Loucy (cell line): ENCODE measurements at regions not wholly inside any gene's neighbourhood (a gene's known extent, or its start where the extent isn't known, plus 50 kb on each side); places are given as distances from the start of the nearest gene placed in this dataset.

Experiments
- H2AFZ ChIP-seq: fragments of 200-600 bp; sonication (generic); 2 replicates; pipeline ENCODE4 v1.6.0; 2016; ENCODE audit warnings: antibody characterized with exemption, mild to moderate bottlenecking, low read length, moderate library complexity
- H3F3A ChIP-seq: fragments of 200-600 bp; 2 replicates; pipeline ENCODE4 v1.6.0; 2016; ENCODE audit warnings: antibody characterized with exemption, low read depth, mild to moderate bottlenecking
- H3K27me3 ChIP-seq: fragments of 200-600 bp; sonication (generic); 2 replicates; pipeline ENCODE4 v1.6.1; 2014; ENCODE audit warnings: low read length, mild to moderate bottlenecking; ENCODE audit not compliant: insufficient read depth, poor library complexity, severe bottlenecking
- H3K36me3 ChIP-seq: fragments of 200-600 bp; sonication (generic); 2 replicates; pipeline ENCODE4 v1.6.1; 2016; ENCODE audit warnings: low read length; ENCODE audit not compliant: insufficient read depth
- H3K4me1 ChIP-seq: fragments of 200-600 bp; sonication (generic); 2 replicates; pipeline ENCODE4 v1.5.1; 2014; ENCODE audit warnings: low read length, mild to moderate bottlenecking; ENCODE audit not compliant: insufficient read depth, poor library complexity, severe bottlenecking
- H3K4me2 ChIP-seq: fragments of 200-600 bp; sonication (generic); 2 replicates; pipeline ENCODE4 v1.6.0; 2014; ENCODE audit warnings: antibody characterized with exemption, low read length, low read depth, mild to moderate bottlenecking; ENCODE audit not compliant: poor library complexity, severe bottlenecking
- H3K4me3 ChIP-seq: fragments of 200-600 bp; sonication (generic); 2 replicates; pipeline ENCODE4 v1.5.1; 2014; ENCODE audit warnings: low read length, mild to moderate bottlenecking, mixed read lengths; ENCODE audit not compliant: poor library complexity, severe bottlenecking
- H3K79me2 ChIP-seq: fragments of 200-600 bp; sonication (generic); 2 replicates; pipeline ENCODE4 v1.6.1; 2014; ENCODE audit warnings: low read length; ENCODE audit not compliant: insufficient read depth
- H3K9ac ChIP-seq: fragments of 200-600 bp; sonication (generic); 2 replicates; pipeline ENCODE4 v1.6.0; 2014; ENCODE audit warnings: mild to moderate bottlenecking, low read depth, low read length, moderate library complexity; ENCODE audit not compliant: poor library complexity, severe bottlenecking
- H3K9me2 ChIP-seq: fragments of 200-600 bp; sonication (generic); replicated peaks from 2 replicates; pipeline ENCODE4 v1.6.1; 2016; ENCODE audit warnings: low read depth, low read length, mixed read lengths
- H3K9me3 ChIP-seq: fragments of 200-600 bp; sonication (generic); 2 replicates; pipeline ENCODE4 v1.6.1; 2014; ENCODE audit warnings: mild to moderate bottlenecking, antibody characterized with exemption, low read length, low read depth; ENCODE audit not compliant: insufficient read depth
- H4K20me1 ChIP-seq: fragments of 200-600 bp; sonication (generic); 2 replicates; pipeline ENCODE4 v1.6.0; 2014; ENCODE audit warnings: antibody characterized with exemption, low read length, mild to moderate bottlenecking; ENCODE audit not compliant: insufficient read depth, poor library complexity, severe bottlenecking
- EZH2phosphoT487 ChIP-seq: fragments of 200-600 bp; IDR thresholded peaks from 2 replicates; pipeline ENCODE4 v1.6.1; 2018; ENCODE audit warnings: antibody characterized with exemption, mild to moderate bottlenecking, moderate library complexity, borderline replicate concordance
- TF ChIP-seq, protein P1 (sequence below): fragments of 200-600 bp; sonication (generic); conservative IDR thresholded peaks from 2 replicates; pipeline ENCODE4 v1.5.1; 2014; ENCODE audit warnings: mild to moderate bottlenecking, antibody characterized with exemption, low read length

DNA sequence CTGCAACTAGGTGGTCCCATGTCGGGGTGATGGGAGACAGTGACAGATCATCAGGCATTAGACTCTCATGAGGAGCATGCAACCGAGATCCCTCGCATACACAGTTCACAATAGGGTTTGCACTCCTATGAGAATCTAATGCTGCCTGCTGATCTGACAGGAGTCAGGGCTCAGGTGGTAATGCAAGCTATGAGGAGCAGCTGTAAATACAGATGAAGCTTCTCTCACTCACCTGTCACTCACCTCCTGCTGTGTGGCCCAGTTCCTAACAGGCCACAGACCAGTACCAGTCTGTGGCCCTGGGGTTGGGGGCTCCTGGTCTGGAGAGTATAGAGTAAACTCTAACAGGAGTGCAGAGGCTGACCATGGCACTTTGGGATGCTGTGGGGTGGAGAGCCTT is 209.2 kb downstream of the DLEU7 start:
- Histone ChIP-seq H3K27me3 (no peaks in the 10 kb centered on the region), H3K36me3 (no peaks in the 10 kb centered on the region), H3K4me2 (no peak overlapping the region), H3K9me3 (no peaks in the 10 kb centered on the region), H4K20me1 (no peaks in the 10 kb centered on the region), H3K79me2 (no peaks in the 10 kb centered on the region), H3K9me2 (no peaks in the 10 kb centered on the region), H3K9ac (no peak overlapping the region), H3K4me3 (no peak overlapping the region), H3F3A (no peaks in the 10 kb centered on the region), H3K4me1 (no peaks in the 10 kb centered on the region), H2AFZ (no peak overlapping the region)
- no peak for TF ChIP-seq EZH2phosphoT487

DNA sequence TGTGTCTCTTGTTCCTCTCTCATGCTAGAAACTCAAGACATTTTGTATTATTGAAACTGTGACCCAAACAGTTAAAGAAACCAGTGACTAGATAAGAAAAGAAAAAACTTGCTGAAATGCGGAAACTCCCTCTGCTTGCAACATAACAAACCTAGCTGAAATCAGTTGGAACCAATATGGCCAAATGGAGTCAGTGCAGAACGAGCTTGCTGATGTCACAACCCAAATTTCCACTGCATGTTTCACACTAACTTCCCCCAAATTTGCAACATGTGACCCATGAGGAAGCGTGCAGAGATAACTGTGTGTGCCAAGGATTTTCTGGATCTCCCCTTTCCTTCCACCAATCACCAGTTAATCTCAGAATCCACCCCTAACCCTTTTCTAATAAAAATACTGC is 208.0 kb downstream of the DLEU7 start:
- H3K9me3 ChIP-seq, result no peaks in the 10 kb centered on the region
- no peaks in the 10 kb centered on the region for H3F3A ChIP-seq
- H3K36me3 ChIP-seq, result no peaks in the 10 kb centered on the region
- H2AFZ ChIP-seq, result no peak overlapping the region
- TF ChIP-seq, protein P1, sequence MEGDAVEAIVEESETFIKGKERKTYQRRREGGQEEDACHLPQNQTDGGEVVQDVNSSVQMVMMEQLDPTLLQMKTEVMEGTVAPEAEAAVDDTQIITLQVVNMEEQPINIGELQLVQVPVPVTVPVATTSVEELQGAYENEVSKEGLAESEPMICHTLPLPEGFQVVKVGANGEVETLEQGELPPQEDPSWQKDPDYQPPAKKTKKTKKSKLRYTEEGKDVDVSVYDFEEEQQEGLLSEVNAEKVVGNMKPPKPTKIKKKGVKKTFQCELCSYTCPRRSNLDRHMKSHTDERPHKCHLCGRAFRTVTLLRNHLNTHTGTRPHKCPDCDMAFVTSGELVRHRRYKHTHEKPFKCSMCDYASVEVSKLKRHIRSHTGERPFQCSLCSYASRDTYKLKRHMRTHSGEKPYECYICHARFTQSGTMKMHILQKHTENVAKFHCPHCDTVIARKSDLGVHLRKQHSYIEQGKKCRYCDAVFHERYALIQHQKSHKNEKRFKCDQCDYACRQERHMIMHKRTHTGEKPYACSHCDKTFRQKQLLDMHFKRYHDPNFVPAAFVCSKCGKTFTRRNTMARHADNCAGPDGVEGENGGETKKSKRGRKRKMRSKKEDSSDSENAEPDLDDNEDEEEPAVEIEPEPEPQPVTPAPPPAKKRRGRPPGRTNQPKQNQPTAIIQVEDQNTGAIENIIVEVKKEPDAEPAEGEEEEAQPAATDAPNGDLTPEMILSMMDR, result no peak
- H3K9me2 ChIP-seq, result no peaks in the 10 kb centered on the region
- H3K4me3 ChIP-seq, result no peak overlapping the region
- no peaks in the 10 kb centered on the region for H3K27me3 ChIP-seq
- no peak overlapping the region for H3K4me2 ChIP-seq
- H3K79me2 ChIP-seq, result no peaks in the 10 kb centered on the region
- no peaks in the 10 kb centered on the region for H4K20me1 ChIP-seq
- H3K4me1 ChIP-seq, result no peaks in the 10 kb centered on the region
- H3K9ac ChIP-seq, result no peak overlapping the region

DNA sequence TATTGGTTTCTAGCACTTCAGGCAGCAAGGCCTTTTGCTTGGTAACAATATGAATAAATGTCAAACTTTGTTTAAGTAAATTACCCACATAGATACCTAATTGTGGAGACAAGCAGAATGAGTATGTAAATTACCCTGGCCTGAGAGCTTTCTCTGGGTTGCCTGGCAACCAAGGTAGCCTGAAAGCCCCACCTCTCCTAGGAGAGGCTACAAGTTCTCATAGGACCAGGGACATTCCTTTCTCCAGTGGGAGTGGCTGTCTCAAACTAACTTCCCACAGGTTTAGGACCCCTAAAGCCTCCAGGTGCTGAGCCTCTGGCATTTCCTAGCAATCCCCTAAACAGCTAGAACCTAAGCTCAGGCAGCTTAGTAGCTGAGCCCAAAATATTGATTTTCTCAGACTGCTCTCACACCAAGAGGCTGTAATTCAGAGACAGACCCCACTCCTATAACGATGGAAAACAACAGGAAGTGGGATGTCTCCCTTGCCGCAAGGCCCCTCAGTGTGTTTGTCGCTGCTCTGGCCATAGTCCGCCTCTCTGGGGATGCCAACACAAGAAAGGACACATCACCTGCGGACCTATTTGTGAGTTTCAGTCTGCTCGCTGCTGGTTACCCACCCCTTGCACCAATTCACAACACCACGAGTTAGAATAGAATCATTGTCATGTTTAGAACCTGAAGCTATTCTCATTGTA is 207.3 kb downstream of the DLEU7 start:
- Histone ChIP-seq H3K79me2 (no peaks in the 10 kb centered on the region), H3K27me3 (no peaks in the 10 kb centered on the region), H3K9me3 (no peaks in the 10 kb centered on the region), H3K9ac (no peak overlapping the region), H3K4me1 (no peaks in the 10 kb centered on the region), H4K20me1 (no peaks in the 10 kb centered on the region), H3K36me3 (no peaks in the 10 kb centered on the region), H3K4me3 (no peak overlapping the region), H3K4me2 (no peak overlapping the region), H3F3A (no peaks in the 10 kb centered on the region), H3K9me2 (no peaks in the 10 kb centered on the region), H2AFZ (no peak overlapping the region)
- TF ChIP-seq, protein P1, result no peak
- no peak for TF ChIP-seq EZH2phosphoT487

DNA sequence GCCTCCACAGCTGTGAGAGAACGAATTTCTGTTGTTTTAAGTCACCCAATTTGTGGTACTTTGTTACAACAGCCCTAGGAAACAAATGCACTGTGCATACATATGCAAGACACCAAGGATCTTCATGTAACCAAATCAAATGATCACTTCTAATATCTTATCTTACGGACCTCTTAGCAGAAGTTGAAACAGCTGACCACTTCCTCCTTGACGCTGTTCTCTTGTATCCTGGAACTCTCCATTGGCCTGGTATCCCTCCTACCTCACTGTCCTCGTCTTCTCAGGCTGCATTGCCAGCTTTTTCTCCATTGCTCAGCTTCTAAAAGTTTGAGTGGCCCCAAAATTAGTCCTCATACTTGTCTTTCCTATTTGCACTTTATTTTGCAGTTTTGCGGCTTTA is 200.4 kb downstream of the DLEU7 start:
- H3K36me3 ChIP-seq, result no peaks in the 10 kb centered on the region
- H3K9ac ChIP-seq, result no peak overlapping the region
- H3K27me3 ChIP-seq, result no peaks in the 10 kb centered on the region

More for the DNA sequence above, 200.4 kb downstream of the DLEU7 start:
- Histone ChIP-seq H3K4me3 (no peak overlapping the region), H3K79me2 (no peaks in the 10 kb centered on the region), H2AFZ (no peak overlapping the region), H3K9me3 (no peaks in the 10 kb centered on the region), H3K4me1 (no peaks in the 10 kb centered on the region), H3K9me2 (no peaks in the 10 kb centered on the region), H3F3A (no peaks in the 10 kb centered on the region), H3K4me2 (no peak overlapping the region), H4K20me1 (no peaks in the 10 kb centered on the region)
- TF ChIP-seq, protein P1, result no peak
- no peak for TF ChIP-seq EZH2phosphoT487
